Suppressor macrophage treated with lipopolysaccharide for 1 hour (primary cell): ENCODE measurements at regions not wholly inside any gene's neighbourhood (a gene's known extent, or its start where the extent isn't known, plus 50 kb on each side); places are given as distances from the start of the nearest gene placed in this dataset.
"Not testable (repeated sequence)": the region's sequence is repeated elsewhere in the genome, so short reads cannot be mapped to it uniquely, and the experiment has no call there.

ENCODE experiments used
- DNase-seq, 3 donors: peaks; one replicate each; pipeline ENCODE4 v3.0.0-alpha.2; 2020 to 2022

DNA sequence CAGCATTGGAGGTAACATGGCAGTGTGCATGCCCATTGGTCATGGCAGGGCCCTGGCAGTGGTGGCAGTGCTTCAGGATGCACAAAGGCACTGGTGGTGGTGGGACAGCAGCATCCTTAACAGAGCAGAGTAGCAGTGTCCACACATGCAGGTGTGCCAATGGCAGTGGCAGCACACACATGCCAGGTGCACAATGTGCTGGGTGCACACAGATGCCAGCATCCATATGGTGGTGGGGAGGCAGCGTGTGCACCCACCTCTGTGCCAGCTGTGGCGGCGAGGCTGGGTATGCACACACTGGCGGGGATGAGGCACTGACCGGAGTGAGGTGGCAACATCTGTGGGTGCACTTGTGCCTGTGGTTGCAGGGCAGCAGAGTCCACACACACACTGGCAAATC is 150.6 kb downstream of the SI start:
- DNase-seq: no peak

DNA sequence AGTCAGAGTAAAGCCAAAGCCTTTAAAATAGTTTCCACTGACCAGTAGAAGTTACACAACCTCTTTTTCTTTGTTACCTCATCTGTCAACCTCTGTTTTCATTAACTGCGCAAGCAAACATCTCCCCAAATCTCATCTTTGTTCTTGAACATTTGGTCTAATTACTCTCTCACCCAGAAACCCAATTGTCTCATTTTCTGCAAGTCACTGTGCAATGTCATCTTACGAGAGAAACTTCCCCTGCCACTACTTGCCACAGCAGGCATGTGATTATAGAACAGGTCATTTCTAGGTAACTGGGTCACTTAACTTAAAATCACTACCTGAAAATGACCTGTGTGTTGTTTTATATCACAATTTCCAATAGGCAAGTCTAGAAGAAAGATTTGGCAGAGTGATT is 159.4 kb downstream of the SI start:
- DNase-seq: no peak

DNA sequence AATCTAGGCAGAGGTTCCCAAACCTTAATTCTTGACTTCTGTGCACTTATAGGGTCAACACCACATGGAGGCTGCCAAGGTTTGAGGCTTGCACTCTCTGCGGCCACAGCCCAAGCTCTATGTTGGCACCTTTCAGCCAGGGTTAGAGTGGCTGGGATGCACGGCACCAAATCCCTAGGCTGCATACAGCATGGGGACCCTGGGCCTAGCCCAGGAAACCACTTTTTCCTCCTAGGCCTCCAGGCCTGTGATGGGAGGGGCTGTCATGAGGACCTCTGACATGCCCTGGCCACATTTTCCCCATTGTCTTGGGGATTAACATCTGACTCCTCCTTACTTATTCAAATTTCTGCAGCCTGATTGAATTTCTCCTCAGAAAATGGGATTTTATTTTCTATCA is 165.4 kb downstream of the SI start:
- DNase-seq: no peak

DNA sequence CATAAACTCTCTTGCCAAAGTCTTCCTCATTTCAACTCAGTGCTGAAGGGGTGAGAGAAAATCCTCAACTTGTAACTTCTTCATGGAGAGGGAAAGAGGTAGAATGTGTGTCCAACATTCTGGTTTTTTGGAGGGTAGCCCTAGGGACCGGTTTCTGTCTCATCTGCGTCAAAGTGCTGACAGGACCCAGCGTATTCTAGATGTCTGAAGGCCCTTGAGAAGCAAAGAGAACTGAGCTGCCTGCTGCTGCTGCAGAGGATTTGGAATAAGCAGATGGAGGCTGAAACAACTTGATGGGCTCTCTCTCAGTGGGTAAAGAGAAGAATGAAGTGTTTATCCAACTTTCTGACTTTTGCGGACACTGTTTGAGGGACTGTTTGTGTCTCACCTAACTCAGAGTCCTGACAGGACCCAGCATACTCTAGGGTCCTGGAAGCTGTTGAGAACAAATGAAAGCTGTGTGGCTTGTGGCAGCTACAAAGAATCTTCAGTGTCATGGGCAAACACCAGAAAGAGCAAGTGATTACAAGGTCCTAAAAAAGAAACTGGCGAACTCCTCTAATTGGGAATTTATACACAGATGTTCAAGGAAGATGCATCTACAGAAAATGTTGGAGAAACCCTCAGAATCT is 174.4 kb downstream of the SI start:
- no peak for DNase-seq

DNA sequence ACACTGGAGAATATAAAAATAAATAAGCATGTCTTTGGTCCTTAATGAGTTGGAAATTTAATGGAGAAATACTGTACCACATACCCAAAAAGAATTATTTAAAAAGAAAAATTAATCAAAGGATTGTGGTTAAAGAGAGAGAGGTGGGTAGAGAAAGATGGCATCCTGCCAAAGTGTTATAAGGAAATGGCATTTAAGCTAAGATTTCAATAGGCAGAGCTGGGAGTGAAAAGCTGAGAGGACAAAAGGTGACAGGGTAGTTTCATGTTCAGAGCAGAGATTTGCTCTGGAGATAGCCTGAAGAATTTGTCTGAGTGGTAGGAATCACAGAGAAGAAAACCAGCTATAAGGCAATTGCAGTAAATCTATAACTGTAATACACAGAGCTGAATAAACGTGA is 181.0 kb downstream of the SI start:
- no peak for DNase-seq

DNA sequence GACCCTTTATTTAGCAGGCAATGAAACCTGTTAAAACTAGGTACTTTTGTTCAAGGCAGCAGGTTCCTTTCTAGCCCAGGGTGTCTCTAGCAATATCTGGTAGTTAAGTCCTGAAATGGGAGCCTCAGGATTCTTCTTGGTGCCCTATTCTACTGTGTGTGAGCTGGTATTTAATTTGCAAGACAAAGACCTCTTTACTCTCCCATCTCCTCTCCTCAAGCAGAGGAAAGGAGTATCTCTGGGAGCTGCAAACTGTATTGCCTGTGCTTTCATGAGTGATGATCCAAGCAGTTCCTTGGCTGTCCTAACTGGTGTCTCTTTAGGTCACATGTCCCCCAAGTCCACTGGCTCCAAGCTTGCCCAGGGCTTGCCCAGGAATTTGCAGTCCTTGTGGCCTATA is 188.2 kb downstream of the SI start:
- DNase-seq: no peak

DNA sequence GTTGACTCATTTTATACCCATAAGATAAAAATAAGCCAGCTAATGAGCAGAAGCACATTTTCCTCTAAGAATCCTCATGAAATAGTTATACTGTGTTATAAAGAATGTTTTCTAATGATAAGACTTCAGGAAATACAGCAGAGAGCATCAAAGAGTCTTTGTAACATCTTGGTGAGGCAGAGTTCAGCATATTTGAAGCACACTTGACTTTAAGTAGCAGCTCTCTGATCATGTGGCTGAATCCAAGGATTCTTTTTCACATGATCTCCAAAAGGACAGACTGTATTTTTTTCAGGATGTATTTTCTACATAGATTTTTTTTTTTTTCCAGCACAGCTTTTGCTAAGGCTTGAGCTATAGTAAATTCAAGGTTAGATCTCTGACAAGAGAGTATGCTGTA is 195.1 kb downstream of the SI start:
- DNase-seq: no peak

DNA sequence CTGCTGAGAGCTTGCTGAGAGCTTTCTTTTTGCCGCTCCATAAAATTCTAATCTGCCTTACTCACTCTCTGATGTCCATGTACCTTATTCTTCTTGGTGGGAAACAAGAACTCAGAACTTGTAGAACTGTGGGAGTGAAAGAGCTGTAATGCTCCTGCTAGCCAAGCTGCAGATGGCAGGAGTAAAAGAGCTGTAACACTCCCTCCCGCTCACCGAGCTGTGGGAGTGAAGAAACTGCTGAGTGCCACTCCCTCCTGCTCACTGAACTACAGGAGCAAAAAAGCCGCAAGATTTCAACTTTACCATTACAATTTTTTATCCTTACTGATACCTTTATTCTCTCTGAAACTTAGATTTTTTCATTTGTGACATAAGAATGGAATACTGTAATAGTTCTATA is 199.1 kb downstream of the SI start:
- no peak for DNase-seq

DNA sequence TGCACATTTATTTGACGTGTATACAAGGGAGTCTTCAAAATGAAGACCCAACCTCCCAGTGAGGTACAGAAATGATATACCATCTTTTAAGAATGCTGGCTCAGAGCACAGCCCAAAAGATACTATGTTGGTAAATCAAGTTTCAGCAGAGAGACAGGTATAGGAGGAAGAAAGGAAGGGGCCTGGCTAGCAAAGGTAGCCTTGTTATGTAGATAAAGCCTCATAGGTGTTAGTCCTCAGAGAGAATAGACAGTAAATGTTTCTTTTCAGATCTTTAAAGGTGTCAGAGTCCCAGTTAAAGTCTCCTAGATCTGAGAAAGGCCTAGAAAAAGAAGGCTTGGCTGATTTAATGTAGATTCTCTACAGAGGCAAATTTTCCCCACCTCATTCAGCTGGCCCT is 213.8 kb downstream of the SI start:
- no peak for DNase-seq

DNA sequence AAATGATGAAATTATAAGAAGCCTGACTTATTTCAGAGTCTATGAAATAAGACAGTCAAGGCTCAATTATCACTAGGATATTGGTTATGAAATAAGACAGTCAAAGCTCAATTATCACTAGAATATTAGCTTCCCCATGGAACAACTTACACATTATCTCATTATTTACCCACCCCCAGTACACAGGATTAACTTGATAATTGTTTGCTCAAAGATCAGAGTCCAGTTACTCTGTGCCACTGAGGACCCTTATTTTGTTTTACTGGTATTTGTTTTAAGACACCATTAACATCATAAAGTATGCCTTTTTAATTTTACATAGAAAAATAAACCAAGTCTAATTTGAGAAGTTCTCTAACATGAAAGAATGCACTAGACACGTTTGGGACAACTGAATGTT is 225.4 kb downstream of the SI start:
- no peak for DNase-seq

DNA sequence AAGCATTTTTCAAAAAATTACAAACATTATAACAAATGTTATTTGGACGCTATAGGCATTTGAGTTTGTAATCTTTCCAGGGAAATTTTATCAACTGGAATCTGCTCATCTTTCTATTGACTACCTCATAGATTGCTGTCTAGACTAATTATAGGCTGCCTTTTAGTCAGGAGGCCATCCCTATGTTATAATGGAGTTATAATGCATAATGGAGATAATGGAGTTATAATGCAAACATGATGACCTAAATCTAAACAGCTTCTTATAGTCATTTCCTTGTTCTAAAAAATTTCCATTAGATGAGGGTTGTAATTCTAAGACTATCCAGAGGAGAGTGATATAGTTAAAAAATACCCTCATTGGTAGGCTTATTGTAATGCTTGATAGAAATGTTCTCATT is 226.4 kb downstream of the SI start:
- DNase-seq: no peak

DNA sequence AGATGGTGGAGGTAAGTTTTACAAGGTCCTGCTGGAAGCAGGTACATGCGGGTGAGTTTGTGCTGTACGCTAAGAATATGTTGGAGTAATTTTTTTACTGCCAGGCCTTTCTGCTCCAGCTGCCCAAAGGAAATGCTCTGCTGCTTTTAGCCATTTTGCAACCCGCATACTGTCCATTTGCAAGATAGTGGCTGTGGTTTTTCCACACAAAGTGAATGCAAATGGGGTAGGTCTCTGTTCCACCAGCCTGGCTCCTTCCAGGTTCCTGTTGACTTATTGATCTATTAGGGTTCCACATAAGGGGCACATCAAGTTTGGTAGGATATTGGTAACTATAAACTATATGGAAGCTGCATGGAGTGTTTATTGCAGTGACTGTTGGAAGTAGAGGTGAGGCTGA is 227.1 kb downstream of the SI start:
- no peak for DNase-seq

DNA sequence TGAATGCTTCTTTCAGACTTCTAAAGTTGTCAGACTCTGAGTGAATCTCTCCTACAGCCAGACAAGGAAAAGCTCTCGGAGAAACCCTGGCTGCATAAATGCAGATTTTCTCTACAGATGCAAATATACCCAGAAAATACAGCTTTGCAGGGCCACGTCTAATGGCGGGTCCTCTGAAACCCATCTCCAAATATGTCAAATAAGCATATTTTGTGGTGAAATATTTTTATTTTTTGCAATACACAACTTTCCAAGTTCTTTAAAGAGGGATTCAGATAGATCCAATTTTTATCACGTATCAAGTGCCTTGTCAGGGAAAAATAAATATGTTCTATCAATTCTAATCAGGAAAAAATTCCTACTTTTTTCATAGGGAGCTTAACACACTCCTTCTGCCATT is 229.4 kb downstream of the SI start:
- no peak for DNase-seq

DNA sequence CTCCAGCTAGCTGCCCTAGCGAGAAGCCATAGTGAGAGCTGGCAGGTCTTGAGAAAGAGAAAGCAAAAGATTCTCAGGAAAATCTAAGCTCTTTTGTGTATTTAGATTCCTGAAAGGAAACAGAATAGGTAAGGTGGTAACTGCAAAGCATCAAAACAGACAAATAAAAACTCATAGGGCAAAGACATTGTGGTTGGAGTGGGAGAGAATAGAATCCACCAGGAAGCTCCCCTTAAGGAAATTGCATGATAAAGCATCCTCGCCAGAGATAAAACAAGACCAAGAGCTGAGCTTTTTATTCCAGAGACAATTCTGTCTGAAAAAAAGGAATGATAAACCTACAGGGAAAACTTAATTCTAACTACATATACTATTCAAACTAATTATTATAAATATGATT is 232.6 kb downstream of the SI start:
- DNase-seq: no peak

DNA sequence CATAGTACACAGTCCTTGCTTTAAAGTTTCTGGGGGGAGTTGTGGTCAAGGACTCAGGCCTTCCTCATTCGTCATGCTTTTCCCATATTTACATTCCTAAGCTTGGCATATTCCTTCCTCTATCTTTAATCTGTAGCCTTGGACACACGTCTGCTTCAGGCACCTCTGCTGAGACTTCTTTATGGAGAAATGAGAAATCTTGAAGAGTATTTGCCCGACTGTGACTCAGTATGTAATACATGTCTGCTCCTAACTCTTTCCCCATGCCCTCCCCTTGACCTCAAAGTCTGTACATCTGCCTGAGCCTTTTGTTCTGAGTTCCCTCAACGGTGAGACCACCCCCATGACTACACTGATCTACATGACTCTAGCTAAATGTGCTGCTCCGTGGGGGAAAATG is 246.1 kb downstream of the SI start:
- DNase-seq: no peak

DNA sequence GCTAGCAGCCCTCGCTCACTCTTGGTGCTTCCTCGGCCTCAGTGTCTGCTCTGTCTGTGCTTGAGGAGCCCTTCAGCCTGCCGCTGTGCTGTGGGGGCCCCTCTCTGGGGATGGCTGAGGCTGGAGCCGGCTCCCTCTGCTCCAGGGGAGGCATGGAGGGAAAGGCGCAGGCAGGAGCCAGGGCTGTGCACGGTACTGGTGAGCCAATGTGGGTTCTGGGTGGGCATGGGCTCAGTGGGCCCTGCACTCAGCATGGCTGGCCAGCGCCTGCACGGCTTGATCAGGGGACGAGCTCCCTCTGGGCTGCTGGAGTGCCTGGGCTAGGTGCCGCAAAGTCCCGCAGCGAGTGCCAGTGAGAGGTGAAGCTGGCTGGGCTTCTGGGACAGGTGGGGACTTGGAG is 260.0 kb downstream of the SI start:
- DNase-seq: no peak

DNA sequence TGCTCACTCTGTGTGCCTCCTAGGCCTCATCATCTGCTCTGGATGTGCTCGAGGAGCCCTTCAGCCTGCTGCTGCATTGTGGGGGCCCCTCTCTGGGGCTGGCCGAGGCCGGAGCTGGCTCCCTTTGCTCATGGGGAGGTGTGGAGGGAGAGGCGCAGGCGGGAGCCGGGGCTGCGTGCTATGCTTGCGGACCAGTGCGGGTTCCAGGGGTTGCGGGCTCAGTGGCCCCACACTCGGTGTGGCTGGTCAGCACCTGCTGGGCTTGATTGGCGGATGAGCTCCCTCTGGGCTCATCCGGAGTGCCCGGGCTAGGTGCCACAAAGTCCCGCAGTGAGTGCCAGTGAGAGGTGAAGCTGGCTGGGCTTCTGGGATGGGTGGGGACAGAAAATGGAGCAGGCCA is 264.2 kb downstream of the SI start:
- no peak for DNase-seq

DNA sequence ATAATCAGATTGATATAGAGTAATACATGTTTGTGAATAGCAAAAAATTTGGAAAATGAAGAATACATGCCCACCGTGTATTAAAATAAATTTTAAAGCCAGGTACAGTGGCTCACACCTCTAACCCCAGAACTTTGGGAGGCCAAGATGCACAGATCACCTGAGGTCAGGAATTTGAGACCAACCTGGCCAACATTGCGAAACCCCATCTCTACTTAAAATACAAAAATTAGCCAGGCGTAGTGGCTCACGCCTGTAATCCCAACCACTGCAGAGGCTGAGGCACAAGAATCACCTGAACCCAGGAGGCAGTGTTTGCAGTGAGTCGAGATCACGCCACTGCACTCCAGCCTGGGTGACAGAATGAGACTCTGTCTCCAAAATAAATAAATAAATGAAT is 266.3 kb downstream of the SI start:
- DNase-seq: no peak

DNA sequence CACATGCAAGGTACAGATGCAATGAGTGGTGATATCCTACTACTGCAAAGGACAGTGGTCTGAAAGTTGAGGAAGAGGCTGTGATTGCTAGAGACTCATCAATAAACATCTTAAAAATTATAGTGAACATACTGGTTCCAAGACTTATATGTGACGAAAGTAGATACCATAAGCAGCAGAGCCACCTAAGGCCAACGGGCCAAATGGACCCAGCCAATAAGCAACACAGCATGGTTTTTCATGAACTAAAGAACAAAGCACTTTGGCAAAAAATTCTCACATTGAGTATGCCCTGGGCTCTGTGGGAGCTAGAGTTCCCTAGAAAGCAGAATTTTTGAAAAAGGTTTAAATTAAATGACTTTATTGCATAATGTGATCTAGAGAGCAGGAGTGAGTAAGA is 272.1 kb downstream of the SI start:
- no peak for DNase-seq

DNA sequence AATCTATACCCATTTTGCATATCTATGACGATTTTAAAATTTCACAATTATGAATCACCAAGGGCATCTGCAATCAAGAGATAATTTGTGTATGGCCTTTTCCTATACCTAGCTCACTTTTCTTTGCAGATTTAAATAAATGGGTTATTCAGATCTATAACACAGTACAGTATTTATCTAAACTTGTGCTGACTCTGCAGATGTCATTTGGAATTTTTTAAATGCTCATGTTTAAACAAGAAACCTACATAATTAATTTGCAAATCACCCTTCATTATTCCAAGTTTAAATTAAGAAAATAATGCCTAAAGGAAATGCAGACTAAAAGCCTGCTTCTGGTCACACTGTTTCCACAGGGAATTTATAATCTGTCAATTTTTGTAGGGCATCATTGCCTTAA is 284.2 kb downstream of the SI start:
- no peak for DNase-seq

DNA sequence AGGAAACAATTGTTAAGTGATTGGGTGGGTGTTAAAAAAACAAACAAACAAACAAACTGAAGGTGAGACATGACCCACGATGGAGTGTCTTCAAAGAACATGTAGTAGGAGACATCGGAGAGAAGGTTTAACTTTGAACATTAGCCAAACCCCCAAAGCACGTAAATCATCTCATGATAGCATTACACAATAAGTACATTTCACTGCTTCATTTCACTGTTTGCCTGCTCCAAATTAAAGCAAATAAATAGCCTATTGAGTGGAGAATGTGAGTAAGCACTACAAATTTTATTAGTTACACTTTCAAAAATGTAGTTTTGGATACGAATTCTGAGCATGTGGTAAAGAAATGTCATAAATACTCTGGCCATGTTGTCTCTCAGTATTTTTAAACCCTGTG is 287.0 kb downstream of the SI start:
- no peak for DNase-seq

DNA sequence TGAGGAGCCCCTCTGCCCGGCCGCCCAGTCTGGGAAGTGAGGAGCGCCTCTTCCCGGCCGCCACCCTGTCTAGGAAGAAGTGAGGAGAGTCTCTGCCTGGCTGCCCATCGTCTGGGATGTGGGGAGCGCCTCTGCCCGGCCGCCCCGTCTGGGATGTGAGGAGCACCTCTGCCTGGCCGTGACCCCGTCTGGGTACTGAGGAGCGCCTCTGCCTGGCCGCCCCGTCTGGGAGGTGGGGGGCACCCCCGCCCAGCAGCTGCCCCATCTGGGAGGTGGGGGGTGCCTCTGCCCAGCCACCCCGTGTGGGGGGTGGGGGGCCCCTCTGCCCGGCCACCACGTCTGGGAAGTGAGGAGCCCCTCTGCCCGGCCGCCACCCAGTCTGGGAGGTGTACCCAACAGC is 293.9 kb downstream of the SI start:
- not testable (repeated sequence) for DNase-seq

DNA sequence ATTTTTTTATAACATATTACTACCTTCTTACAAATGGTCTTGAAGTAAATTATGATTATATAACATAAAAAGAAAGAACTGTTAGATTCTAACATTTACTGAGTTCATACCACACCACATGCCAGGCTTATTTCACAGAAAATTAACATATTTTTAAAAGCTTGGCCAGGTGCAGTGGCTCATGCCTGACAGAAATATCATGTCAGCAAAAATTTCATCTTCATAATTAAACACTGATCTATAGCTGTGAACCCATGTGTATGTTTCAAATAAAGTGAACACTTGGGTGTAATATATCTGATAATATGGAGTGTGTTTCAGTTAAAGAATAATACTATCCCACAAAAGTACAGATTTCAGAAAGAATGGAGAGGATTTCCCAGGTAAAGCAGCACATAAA is 296.5 kb downstream of the SI start:
- DNase-seq: no peak

DNA sequence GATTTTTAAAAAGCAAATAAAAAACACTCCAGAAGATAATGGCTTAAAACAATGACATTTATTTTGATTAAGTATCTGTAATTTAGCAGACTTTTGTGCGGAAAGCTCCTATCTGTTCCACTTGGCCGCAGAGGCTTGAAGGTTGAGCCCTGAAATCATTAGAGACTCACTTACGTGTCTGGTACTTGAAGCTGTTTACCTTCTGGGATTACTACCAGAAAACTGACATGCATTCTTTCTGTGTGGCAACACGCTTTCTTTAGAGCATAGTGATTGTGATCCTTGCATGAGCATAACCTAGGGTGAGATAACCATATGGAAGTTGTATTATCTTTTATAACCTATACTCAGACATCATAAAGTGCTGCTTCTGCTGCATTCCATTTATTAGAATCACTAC is 298.5 kb downstream of the SI start:
- no peak for DNase-seq

DNA sequence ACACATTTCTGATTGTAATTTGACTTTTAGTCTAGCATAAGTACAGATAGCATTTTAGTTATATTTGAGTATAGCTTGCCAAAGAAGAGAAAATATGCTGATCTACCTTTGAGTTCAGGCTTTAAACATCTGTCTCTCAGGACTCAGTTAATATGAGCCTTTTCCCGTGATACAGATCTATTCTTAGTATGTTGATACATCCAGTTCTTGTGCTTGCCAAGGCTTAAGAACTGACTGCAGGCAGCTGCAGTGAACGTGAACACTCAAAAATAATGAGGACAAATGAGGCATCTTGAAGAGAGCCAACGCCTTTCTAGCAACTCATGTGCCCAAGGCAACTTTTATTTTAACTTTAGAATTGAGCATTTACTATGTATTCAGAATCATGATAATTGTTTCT is 325.5 kb downstream of the SI start:
- no peak for DNase-seq

DNA sequence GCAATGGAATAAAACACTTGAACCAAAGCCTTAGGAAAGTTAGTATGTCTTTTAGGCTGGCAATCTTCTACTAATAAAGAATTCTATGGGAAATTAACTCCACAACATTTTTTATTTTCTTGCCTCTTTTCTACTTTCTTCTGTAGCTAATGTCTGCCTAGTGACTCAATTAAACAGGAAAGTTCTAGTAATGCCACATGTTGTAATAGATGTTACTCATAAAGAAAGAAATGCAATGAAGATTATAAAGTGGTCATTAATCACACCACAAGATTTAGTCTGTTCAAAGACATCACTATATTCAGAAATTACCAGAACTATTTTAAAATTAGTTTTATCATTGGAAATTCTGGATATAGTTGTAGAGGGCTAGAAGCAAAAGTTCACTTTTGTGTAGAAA is 329.7 kb downstream of the SI start:
- DNase-seq: no peak
